HG03280 (cell line): ENCODE measurements at regions not wholly inside any gene's neighbourhood (a gene's known extent, or its start where the extent isn't known, plus 50 kb on each side); places are given as distances from the start of the nearest gene placed in this dataset.
"Not testable (repeated sequence)": the region's sequence is repeated elsewhere in the genome, so short reads cannot be mapped to it uniquely, and the experiment has no call there.

ENCODE experiments used
- ATAC-seq: cut with Tn5 transposase; IDR thresholded peaks from one replicate; pipeline ENCODE4 v1.9.1; 2021; ENCODE audit warnings: mild to moderate bottlenecking, moderate library complexity; ENCODE audit not compliant: unreplicated experiment

DNA sequence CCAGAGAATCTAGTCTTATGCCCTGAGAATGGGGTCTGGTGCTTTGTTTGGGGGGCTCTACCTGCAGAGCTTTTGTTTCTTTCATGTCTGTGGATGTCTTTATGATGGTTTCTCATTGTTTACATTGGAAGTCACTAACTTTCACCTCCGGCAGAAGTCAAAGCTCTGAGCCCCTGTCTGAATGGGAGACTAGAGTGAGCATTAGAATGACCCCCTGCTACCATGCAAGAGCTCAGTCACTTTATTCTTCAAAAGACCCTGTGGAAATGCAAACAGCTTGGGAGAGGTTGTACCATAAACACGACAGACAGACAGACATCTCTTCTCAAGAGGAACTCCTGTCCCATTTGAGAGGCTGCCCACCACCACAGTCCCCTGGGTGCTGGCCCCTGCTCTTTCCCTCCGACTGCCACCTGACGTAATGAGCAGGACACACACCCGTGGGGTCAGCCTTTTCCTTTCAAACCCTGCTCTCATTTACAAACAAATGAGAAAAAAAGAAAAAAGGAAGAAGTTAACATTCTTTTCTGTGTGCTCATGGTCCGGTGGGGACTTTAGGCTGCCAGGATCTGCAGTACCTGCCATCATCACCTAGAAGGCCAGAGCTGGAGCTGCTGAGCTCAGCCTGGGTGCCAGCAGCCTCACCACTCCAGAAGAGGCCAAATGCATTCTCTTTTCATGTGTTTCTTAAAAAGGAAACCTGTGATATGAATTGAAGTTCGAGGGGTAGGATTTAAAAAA lies 91.6 kb downstream of the FZD1 start:
- ATAC-seq: no peak

DNA sequence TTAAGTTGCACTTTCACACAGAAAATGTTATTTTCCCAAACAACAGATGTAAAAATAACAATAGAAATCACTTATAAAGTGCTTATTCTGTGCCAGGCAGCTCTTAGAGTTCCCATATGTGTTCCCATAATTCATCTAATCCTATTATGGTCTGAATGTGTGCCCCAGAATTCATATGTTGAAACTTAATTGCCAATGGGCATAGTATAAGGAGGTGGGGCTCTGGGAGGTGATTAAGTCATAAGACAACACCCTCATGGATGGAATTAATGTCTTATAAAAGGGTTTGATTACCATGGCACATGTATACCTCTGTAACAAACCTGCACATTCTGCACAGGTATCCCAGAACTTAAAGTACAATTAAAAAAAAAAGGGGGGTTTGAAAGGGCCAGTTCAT lies 92.7 kb downstream of the FZD1 start:
- no peak for ATAC-seq

DNA sequence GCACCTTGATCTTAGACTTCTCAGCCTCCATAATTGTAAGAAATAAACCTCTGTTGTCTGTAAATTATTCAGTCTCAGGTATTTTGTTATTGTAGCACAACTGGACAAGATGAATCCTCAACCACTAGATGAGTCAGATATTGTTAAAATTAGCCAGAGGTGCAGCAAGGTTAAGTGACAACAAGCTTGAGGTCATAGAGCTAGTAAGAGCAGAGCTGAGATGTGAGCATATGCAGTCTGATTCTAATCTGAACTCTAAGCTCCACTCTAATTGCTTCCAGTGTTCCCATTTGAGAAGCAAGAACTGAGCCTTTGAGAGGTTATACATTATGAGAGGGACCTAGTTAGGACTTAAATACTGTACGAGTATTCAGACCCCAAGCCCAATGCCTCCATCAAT lies 93.1 kb downstream of the FZD1 start:
- no peak for ATAC-seq

DNA sequence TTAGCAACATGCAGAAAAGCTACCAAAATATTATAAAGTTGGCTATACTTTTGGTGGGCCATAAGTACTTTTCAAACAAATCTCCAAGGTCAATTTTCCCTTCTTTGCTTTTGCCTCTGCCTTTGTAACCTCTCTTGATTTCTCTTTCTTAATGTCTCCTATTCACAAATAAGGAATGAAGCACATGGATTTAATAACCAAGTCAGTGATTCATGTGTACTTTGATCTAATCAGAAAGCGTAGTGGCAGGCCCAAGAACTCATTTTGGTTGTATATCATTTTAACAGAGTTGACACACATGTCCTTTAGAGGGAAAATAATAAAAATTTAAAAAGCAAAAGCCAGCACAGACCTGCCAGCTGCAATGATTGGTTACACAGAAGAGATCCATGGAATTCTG lies 93.7 kb downstream of the FZD1 start:
- ATAC-seq: no peak

DNA sequence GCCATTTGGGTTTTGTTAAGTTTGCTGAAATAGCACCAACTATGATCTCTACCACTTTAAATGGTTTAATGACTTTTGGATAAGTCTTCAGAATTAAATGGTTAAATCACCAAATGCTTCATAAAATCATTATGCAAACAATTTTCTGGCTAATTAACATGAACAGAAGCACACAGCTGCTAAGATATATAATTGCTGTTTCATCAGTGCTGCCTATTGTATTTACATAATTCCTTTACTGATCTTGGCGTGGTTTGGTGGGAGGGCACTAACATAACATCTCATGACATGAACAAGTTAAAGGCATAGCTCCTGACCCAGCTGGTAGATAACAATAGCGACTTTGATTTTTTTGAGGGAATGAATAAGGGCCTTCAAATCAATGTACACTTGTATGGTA lies 94.1 kb downstream of the FZD1 start:
- ATAC-seq: no peak

DNA sequence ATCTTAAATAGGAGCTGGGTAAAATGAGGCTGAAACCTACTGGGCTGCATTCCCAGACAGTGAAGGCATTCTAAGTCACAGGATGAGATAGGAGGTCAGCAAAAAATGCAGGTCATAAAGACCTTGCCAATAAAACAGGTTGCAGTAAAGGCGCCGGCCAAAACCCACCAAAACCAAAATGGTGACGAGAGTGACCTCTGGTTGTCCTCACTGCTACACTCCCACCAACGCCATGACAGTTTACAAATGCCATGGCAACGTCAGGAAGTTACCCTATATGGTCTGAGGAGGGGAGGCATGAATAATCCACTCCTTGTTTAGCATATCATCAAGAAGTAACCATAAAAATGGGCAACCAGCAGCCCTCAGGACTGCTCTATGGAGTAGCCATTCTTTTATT lies 100.9 kb downstream of the FZD1 start:
- not testable (repeated sequence) for ATAC-seq

DNA sequence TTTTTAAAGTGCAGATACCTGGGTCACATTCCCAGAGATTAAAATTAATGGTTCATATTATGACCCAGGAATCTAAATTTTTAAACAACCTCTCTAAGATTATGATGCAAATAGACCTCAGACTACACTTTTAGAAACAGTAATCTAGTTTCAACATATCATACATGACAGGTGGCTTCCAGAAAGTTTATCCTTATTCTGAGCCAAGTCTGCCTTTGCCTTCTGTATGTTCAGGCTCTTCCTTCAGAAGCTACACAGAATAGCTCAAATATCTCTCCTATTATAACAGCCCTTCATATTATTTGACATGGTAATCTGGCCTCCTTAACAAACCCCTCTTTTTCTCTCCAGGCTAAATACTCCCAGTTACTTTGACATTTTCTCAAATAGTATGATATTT lies 101.9 kb downstream of the FZD1 start:
- no peak for ATAC-seq

DNA sequence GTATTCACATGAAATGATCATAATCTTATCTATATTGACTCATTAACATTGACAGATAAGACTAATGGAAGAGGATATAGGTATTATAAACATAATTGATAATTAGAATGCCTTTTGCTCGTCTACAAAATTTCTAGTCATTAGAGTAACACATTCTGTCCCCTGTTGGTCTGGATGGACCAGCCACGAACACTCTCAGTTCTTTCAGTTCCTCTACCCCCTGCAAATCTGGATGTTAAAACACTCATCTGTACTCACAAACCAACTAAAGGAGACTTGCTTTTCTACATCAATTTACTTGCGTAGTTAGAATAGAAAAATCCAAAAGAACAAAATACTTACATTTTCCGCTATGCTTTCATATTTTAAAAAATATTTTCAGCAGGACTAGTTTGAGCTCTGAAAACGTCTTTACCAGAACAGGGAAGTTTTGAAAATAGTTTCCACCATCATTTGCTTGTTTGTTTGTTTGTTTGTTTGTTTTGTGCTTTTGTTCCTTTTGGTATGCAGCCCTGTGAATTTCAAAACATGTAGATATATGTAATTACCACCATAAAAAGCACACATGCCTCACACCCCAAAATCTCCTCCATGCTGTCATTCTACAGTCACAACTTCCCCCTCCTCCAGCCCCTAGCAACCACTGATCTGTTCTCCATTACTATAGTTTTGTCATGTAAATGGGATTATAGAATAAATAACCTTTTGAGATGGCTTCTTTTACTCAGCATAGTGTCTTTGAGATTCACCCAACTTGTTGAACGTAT lies 103.8 kb downstream of the FZD1 start:
- ATAC-seq: no peak

DNA sequence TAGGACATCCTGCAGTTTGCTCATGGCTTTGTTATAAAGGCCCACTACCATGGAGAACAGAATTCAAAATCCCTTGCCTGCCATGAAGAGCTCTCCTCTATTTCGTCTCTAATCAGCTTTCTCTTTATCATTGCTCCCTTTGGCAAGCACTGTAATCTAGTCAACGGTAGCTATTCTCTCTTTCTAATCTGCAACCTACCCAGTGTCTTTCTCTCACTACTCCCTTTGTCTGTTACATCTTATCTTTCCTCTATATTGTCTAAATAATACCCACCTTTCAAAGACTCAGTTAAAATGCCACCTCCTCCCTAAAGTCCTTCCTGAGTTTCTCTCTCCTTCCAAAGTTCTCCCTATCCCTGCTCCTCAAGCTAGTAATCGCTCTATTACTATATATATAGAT lies 108.1 kb downstream of the FZD1 start:
- ATAC-seq: no peak

DNA sequence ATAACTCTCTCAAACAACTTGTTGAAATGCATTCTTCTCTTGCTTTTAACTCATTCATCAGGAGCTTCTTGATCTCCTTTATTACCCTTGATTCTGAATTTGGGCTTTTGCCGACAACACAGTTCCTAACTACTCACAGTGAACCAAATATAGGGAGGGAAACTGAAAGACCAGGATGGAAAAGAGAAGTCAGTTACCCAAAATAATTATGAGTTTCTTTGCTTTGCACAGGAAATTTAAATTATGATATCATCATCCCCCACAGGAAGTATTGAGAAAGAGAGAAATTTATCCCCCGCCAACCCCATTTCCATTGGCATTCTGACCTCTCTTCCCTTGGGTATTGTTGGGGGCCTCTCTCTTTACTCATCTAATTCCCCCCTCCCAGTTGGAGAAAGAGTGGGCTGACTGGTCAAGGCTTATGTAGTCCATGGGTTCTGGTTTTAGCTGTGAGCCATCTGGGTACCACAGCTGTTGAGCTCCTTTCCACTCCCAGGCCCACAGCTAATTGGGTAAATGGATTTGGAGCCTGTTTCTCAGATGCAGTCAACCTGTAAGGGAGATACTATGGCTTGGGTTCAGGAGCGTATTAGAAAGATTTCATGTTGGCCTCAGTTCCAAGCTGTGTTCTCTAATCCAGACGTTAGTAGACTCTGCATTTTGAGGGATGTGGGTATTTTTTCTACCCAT lies 109.0 kb downstream of the FZD1 start:
- no peak for ATAC-seq

DNA sequence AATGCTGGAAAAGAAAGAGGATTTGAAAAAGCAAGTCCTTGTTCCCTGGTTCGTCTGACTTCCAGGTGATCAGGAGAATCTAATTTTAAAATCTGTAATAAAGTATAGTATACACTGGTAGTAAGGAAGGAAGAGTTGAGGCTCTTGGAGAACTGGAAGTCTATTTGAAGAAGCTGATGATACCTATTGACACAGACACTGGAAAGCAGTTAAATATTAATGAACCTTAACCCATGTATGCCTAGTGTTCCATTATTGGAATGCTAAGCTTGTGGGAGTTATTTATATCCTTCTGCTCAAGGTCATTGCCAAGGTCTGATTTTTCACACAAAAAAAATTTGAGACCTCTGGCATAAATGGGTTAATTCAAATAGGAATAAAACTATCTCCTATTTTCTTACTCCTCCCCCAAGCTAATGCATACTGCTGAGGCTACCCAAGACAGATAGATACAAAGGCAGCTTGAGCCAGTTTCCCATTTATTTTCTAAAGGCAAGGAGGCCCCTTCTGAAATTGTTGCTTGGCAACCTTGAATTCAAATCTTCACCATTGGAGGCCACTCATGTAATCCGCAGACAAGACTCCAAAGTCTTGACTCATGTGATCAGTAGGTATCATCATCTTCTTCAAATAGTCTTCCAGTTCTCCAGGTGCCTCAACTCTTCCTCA lies 110.2 kb downstream of the FZD1 start:
- no peak for ATAC-seq

DNA sequence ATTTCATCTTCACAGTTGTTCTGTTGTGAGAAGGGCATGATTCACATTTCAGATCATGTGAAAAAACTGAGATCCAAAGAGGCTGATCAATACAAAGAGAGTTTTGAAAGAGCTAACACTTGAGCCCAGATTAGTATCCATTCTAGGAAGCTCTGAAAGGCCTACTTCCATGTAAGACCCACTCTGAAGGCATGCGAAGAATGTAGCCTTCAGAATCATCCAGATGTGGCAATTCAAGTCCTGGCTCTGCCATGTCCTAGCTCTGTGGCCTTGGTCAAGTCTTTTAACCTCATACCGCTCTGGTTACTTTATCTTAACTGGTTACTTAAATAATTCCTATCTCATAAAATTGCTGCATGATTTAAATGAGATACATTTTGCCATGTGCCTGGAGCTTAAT lies 111.1 kb downstream of the FZD1 start:
- no peak for ATAC-seq

DNA sequence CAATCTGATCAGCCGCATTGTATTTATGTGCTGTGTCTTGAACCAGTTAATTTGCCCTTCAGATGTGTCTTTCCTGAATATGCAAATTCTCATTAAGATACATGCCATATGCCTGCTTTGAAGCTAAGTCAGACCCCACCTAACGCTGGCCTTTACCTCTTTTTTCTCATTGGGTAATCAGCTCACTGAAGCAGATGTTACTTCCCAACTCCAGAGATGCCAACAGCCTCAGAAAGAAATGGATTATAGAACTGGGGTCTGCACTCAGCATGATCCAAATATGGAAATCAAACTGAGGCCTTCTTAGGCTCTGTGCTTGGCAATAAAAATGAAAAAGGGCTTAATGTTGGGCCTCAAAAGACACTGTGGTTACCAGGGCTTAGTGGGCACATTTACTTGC lies 113.9 kb downstream of the FZD1 start:
- ATAC-seq: no peak

DNA sequence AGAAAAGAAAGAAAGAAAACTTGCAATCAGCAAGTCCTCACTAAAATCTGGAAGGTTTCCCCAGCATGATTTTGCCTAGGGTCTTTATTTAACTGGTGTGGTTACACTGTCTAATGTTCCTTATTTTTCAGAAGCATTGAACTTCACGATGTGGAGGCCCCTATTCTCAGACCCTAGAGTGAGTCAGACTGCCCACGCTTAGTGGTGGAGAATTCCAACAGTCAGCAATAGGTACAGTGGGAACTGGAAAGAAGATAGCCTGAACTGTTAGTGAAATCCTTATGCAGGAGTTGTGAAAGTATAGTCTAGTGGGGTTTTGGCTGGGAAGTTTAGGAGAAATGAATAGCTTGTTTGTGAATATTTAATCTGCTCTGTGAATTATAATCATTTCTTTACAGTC lies 115.0 kb downstream of the FZD1 start:
- no peak for ATAC-seq

DNA sequence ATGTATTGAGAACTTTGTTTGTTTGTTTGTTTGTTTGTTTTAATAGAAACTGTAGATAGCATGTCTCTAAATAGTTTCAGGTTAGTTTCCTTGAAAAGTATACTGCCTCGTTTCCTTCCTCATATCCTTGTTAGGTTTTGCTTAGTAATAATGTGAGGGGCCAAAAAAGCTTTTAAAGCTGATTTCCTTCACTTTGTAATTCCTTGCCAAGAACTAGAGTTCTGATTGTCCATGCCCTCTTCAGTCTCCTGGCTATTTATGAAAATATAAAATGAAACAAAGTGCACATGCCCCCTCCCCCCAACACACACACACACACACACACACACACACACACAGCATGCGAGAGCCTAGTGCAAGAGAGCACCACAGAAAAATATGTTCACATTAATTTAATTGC lies 115.8 kb downstream of the FZD1 start:
- ATAC-seq: no peak

DNA sequence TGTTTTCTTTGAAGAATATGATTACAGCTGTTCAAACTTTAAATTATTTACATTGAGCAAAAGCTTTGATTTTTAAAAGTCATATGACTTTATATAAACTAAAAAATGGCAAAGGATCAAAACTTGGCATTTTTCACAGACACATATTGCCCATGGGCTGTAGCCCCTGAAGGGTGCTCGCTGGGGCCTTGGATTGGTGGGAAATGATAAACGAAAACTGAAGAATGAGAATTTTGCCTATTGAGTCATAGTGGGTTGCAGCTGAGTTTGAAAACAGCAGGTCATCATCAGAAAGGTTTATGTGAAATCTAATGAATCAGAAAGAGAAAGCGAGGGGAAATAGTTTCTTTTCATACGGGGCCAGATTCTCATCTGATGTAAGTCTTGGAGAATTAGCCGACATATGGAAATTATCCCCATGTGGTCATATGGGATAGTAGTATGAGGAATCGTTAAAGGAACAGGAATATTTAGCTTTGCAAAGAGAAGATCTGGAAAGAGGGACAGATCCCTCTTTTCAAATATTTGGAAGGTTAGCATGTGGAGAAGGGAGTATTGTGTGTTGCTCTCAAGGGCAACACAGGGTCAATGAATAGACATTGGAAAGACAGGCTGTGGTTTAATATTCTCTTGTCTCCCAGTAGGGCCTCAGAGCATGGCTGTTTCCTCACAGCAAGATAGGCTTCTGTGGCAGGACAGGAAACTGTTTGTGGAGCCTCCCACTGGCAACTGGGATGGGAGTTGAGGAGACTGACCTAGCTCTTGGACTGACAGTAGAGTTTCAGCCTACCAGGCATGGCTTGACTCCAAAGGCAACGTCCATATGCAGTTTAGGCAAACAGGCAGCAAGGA lies 119.0 kb downstream of the FZD1 start:
- ATAC-seq: no peak

DNA sequence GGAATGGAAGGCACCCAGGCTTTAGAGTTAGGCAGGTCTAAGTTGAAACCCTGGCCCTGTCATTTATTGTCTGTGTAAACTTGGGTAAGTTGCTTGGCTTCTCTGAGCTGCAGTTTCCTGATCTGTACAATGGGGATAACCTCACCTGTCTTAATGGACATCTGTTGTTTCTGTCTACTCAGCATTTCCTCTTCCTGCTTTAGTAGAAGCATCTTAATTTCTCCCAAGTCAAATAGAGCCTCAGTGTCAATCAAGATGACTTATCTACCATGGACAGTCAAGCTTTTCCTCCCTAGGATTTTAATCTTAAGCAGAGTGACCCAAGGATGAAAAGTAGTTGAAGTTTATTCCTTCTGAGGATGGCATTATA lies 119.7 kb downstream of the FZD1 start:
- ATAC-seq: no peak

DNA sequence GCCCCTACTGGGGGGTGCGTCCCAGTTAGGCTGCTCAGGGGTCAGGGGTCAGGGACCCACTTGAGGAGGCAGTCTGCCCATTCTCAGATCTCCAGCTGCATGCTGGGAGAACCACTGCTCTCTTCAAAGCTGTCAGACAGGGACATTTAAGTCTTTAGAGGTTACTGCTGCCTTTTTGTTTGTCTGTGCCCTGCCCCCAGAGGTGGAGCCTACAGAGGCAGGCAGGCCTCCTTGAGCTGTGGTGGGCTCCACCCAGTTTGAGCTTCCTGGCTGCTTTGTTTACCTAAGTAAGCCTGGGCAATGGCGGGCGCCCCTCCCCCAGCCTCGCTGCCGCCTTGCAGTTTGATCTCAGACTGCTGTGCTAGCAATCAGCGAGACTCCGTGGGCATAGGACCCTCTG lies 130.5 kb downstream of the FZD1 start:
- ATAC-seq: not testable (repeated sequence)

DNA sequence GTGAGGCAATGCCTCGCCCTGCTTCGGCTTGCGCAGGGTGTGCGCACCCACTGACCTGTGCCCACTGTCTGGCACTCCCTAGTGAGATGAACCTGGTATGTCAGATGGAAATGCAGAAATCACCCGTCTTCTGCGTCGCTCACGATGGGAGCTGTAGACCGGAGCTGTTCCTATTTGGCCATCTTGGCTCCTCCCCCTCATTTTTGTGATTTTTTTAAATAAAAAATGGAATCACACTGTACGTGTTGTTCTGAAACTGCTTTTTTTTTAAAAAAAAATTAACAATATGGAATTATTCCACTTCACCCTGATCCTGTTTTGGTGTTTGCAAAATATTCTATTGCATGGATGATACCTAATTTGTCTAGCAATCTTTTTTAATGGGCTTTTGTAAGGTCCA lies 131.1 kb downstream of the FZD1 start:
- not testable (repeated sequence) for ATAC-seq

DNA sequence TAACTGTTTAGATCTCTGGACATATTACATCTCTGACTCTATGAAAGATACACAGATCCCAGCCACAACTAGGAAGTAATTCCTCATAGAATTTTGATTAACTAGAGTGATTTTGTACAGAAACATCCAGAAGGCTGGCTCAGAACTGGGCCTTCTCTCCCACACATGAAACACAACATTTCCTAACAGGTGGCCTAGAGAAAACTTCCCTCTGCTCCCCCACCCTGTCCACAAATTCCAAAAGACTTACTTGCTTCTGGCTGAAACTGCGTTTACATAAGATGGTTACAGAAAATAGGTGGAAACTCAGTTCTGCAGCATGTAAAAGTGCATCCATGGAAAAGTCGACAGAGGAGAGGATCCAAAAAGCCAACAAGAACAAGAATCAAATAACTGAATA lies 132.9 kb downstream of the FZD1 start:
- no peak for ATAC-seq

DNA sequence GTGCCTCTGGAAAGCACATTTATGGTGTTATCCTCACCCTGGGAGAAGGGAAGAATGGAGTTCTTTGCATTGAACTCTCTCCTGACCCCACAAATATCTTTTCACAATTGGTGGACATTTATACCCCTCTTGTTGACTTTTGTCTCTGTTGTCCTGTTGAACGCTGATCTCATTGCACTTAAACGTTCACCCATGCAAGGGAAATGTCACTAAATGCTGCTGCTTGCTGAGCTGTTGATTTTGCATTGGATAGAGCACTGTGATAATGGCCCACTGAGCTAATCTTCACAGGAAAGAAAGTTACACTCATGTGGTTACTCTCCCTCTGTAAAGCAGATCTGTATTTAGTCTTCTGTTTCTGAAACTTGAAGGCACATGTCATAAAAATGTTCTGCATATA lies 133.4 kb downstream of the FZD1 start:
- ATAC-seq: no peak
